GM23338 (cell line): ENCODE measurements at regions not wholly inside any gene's neighbourhood (a gene's known extent, or its start where the extent isn't known, plus 50 kb on each side); places are given as distances from the start of the nearest gene placed in this dataset.

ENCODE experiments used
- ATAC-seq: fragments of 200-7000 bp; cut with Tn5 transposase; 3 replicates; pipeline ENCODE4 v1.9.1; 2020
- DNase-seq: peaks from one replicate; pipeline ENCODE4 v3.0.0-alpha.2; 2015; ENCODE audit warnings: low spot score
- H2AFZ ChIP-seq: fragments of 200-600 bp; sonication (generic); 2 replicates; pipeline ENCODE4 v1.8.0; 2016; ENCODE audit warnings: antibody characterized with exemption, mild to moderate bottlenecking, moderate library complexity
- H3F3A ChIP-seq: fragments of 200-600 bp; sonication (generic); replicated peaks from 2 replicates; pipeline ENCODE4 v1.8.0; 2017; ENCODE audit warnings: antibody characterized with exemption, mixed run types, low read depth
- H3K27ac ChIP-seq: fragments of 200-600 bp; sonication (generic); 2 replicates; pipeline ENCODE4 v1.6.1; 2016; ENCODE audit warnings: low read depth
- H3K27me3 ChIP-seq: fragments of 200-600 bp; sonication (generic); 2 replicates; pipeline ENCODE4 v1.8.0; 2016; ENCODE audit warnings: mild to moderate bottlenecking, mixed run types, moderate library complexity; ENCODE audit not compliant: insufficient read depth
- H3K36me3 ChIP-seq: fragments of 200-600 bp; sonication (generic); 2 replicates; pipeline ENCODE4 v1.8.0; 2016; ENCODE audit warnings: mild to moderate bottlenecking; ENCODE audit not compliant: insufficient read depth
- H3K4me1 ChIP-seq: fragments of 200-600 bp; sonication (generic); 2 replicates; pipeline ENCODE4 v1.8.0; 2016; ENCODE audit warnings: mild to moderate bottlenecking, moderate library complexity; ENCODE audit not compliant: insufficient read depth
- H3K4me2 ChIP-seq: fragments of 200-600 bp; sonication (generic); 2 replicates; pipeline ENCODE4 v1.7.1; 2017; ENCODE audit warnings: mixed run types
- H3K4me3 ChIP-seq: fragments of 200-600 bp; sonication (generic); 2 replicates; pipeline ENCODE4 v1.6.1; 2016; ENCODE audit warnings: mixed run types
- H3K79me2 ChIP-seq: fragments of 200-600 bp; sonication (generic); replicated peaks from 2 replicates; pipeline ENCODE4 v1.8.0; 2017; ENCODE audit warnings: mild to moderate bottlenecking; ENCODE audit not compliant: insufficient read depth
- H3K9me2 ChIP-seq: fragments of 200-600 bp; sonication (generic); 2 replicates; pipeline ENCODE4 v1.8.0; 2017; ENCODE audit not compliant: insufficient read depth
- H4K20me1 ChIP-seq: fragments of 200-600 bp; sonication (generic); replicated peaks from 2 replicates; pipeline ENCODE4 v1.8.0; 2017; ENCODE audit warnings: mild to moderate bottlenecking; ENCODE audit not compliant: insufficient read depth
- H3K27ac Mint-ChIP-seq: 2 replicates; pipeline ENCODE4 v1.8.0; 2020; ENCODE audit warnings: inconsistent platforms, mild to moderate bottlenecking, moderate library complexity, mixed read lengths
- H3K27me3 Mint-ChIP-seq: 3 replicates; pipeline ENCODE4 v1.8.0; 2022; ENCODE audit warnings: low read depth, mild to moderate bottlenecking, moderate library complexity, mixed read lengths, inconsistent platforms; ENCODE audit not compliant: insufficient read depth, poor library complexity
- H3K36me3 Mint-ChIP-seq: 3 replicates; pipeline ENCODE4 v1.8.0; 2021; ENCODE audit warnings: low read depth, mild to moderate bottlenecking, inconsistent platforms, moderate library complexity, mixed read lengths
- H3K4me1 Mint-ChIP-seq: 3 replicates; pipeline ENCODE4 v1.8.0; 2020; ENCODE audit warnings: mild to moderate bottlenecking, inconsistent platforms, mixed read lengths
- H3K4me3 Mint-ChIP-seq: 3 replicates; pipeline ENCODE4 v1.8.0; 2021; ENCODE audit warnings: moderate library complexity, mild to moderate bottlenecking, inconsistent platforms, mixed read lengths
- H3K9me3 Mint-ChIP-seq: 3 replicates; pipeline ENCODE4 v1.8.0; 2020; ENCODE audit warnings: moderate library complexity, mild to moderate bottlenecking, inconsistent platforms, mixed read lengths
- CREB1 ChIP-seq: fragments of 250-450 bp; sonication (Bioruptor Pico); IDR thresholded peaks from 2 replicates; pipeline ENCODE4 v1.5.0; 2020; ENCODE audit warnings: low read depth, mild to moderate bottlenecking, moderate library complexity
- EZH2 ChIP-seq: fragments of 200-600 bp; sonication (generic); IDR thresholded peaks from one replicate; pipeline ENCODE4 v1.8.0; 2017; ENCODE audit warnings: antibody characterized with exemption, mild to moderate bottlenecking, low read depth; ENCODE audit not compliant: unreplicated experiment
- EZH2phosphoT487 ChIP-seq: fragments of 200-600 bp; sonication (generic); IDR thresholded peaks from one replicate; pipeline ENCODE4 v1.8.1; 2018; ENCODE audit warnings: antibody characterized with exemption; ENCODE audit not compliant: unreplicated experiment
- JUNB ChIP-seq: IDR thresholded peaks from one replicate; pipeline ENCODE4 v1.6.1; 2016; ENCODE audit warnings: antibody characterized with exemption; ENCODE audit not compliant: unreplicated experiment
- NANOG ChIP-seq: IDR thresholded peaks from 2 replicates; pipeline ENCODE4 v1.6.1; 2016; ENCODE audit warnings: antibody characterized with exemption, borderline replicate concordance
- POLR2AphosphoS5 ChIP-seq: IDR thresholded peaks from 2 replicates; pipeline ENCODE4 v1.6.1; 2016; ENCODE audit warnings: antibody characterized with exemption, low read depth
- STAT1 ChIP-seq: IDR thresholded peaks from one replicate; pipeline ENCODE4 v1.6.1; 2016; ENCODE audit warnings: antibody characterized with exemption; ENCODE audit not compliant: unreplicated experiment
- ZNF114 ChIP-seq: fragments of 250-450 bp; sonication (Bioruptor Pico); IDR thresholded peaks from 2 replicates; pipeline ENCODE4 v1.5.0; 2020; ENCODE audit warnings: mild to moderate bottlenecking, moderate library complexity
- ZNF331 ChIP-seq: fragments of 250-450 bp; sonication (Bioruptor Pico); IDR thresholded peaks from 2 replicates; pipeline ENCODE4 v1.5.0; 2020; ENCODE audit warnings: low read depth, mild to moderate bottlenecking, moderate library complexity
- TF ChIP-seq, protein P1 (sequence below), 2 experiments: fragments of 200-600 bp in 1 of 2; sonication (generic) in 1 of 2; conservative IDR thresholded peaks; 2 replicates each; pipeline versions ENCODE4 v1.5.1 to v1.6.1; 2016 to 2017; ENCODE audit warnings: antibody characterized with exemption in 2 of 2, low read depth in 2 of 2, mild to moderate bottlenecking in 2 of 2, moderate library complexity in 1 of 2
- TF ChIP-seq, protein P2 (sequence below): IDR thresholded peaks from 2 replicates; pipeline ENCODE4 v1.6.1; 2016; ENCODE audit warnings: antibody characterized with exemption
- TF ChIP-seq, protein P3 (sequence below): fragments of 250-450 bp; sonication (Bioruptor Pico); IDR thresholded peaks from 2 replicates; pipeline ENCODE4 v1.5.0; 2020; ENCODE audit warnings: mild to moderate bottlenecking, moderate library complexity
- TF ChIP-seq, protein P4 (sequence below): IDR thresholded peaks from one replicate; pipeline ENCODE4 v1.6.1; 2018; ENCODE audit warnings: antibody characterized with exemption; ENCODE audit not compliant: unreplicated experiment

DNA sequence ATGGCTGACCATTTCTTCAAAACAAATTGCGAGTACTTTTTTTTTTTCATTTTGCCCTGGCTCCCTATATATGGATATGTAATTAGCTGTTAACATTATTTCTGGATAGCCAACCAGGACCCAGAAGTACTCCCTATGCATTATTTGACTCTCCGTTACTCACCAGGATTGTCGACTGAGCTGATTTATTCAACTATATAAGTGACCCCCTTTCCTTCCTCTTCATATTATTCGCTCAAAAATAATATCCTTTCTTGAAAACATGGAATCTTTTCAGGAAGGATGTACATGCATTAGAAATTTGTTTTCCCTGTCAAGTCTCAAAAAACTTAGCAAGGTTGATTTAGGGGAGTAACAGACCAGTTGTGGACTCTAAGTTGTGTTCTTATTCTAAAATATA, 114.1 kb upstream of the KLHL4 start:
- Histone ChIP-seq H2AFZ (no peak overlapping the region), H3K9me2 (no peaks in the 10 kb centered on the region), H3K27me3 (no peaks in the 10 kb centered on the region), H4K20me1 (no peaks in the 10 kb centered on the region), H3F3A (no peaks in the 10 kb centered on the region), H3K27ac (no peak overlapping the region), H3K79me2 (no peaks in the 10 kb centered on the region), H3K36me3 (no peaks in the 10 kb centered on the region), H3K4me2 (no peak overlapping the region), H3K4me1 (no peaks in the 10 kb centered on the region), H3K4me3 (no peak overlapping the region)
- ATAC-seq (no peak), DNase-seq (no peak)
- peaks cover 10% of the 10 kb centered on the region for H3K9me3 Mint-ChIP-seq
- peaks cover 6% of the 10 kb centered on the region for H3K36me3 Mint-ChIP-seq
- H3K4me3 Mint-ChIP-seq, result no peak overlapping the region
- no peaks in the 10 kb centered on the region for H3K4me1 Mint-ChIP-seq
- H3K27me3 Mint-ChIP-seq, result no peaks in the 10 kb centered on the region
- TF ChIP-seq, protein P1, sequence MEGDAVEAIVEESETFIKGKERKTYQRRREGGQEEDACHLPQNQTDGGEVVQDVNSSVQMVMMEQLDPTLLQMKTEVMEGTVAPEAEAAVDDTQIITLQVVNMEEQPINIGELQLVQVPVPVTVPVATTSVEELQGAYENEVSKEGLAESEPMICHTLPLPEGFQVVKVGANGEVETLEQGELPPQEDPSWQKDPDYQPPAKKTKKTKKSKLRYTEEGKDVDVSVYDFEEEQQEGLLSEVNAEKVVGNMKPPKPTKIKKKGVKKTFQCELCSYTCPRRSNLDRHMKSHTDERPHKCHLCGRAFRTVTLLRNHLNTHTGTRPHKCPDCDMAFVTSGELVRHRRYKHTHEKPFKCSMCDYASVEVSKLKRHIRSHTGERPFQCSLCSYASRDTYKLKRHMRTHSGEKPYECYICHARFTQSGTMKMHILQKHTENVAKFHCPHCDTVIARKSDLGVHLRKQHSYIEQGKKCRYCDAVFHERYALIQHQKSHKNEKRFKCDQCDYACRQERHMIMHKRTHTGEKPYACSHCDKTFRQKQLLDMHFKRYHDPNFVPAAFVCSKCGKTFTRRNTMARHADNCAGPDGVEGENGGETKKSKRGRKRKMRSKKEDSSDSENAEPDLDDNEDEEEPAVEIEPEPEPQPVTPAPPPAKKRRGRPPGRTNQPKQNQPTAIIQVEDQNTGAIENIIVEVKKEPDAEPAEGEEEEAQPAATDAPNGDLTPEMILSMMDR (conservative IDR thresholded peaks at IDR 0.05; ENCODE audit: low read depth in 2 of 2), result no peak
- no peak for TF ChIP-seq POLR2AphosphoS5
- no peak for TF ChIP-seq STAT1
- TF ChIP-seq, protein P2, sequence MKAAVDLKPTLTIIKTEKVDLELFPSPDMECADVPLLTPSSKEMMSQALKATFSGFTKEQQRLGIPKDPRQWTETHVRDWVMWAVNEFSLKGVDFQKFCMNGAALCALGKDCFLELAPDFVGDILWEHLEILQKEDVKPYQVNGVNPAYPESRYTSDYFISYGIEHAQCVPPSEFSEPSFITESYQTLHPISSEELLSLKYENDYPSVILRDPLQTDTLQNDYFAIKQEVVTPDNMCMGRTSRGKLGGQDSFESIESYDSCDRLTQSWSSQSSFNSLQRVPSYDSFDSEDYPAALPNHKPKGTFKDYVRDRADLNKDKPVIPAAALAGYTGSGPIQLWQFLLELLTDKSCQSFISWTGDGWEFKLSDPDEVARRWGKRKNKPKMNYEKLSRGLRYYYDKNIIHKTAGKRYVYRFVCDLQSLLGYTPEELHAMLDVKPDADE, result no peak
- no peak for TF ChIP-seq ZNF331
- no peak for TF ChIP-seq JUNB
- TF ChIP-seq CREB1 (CRISPR knock-in tag), result no peak
- TF ChIP-seq, protein P3, sequence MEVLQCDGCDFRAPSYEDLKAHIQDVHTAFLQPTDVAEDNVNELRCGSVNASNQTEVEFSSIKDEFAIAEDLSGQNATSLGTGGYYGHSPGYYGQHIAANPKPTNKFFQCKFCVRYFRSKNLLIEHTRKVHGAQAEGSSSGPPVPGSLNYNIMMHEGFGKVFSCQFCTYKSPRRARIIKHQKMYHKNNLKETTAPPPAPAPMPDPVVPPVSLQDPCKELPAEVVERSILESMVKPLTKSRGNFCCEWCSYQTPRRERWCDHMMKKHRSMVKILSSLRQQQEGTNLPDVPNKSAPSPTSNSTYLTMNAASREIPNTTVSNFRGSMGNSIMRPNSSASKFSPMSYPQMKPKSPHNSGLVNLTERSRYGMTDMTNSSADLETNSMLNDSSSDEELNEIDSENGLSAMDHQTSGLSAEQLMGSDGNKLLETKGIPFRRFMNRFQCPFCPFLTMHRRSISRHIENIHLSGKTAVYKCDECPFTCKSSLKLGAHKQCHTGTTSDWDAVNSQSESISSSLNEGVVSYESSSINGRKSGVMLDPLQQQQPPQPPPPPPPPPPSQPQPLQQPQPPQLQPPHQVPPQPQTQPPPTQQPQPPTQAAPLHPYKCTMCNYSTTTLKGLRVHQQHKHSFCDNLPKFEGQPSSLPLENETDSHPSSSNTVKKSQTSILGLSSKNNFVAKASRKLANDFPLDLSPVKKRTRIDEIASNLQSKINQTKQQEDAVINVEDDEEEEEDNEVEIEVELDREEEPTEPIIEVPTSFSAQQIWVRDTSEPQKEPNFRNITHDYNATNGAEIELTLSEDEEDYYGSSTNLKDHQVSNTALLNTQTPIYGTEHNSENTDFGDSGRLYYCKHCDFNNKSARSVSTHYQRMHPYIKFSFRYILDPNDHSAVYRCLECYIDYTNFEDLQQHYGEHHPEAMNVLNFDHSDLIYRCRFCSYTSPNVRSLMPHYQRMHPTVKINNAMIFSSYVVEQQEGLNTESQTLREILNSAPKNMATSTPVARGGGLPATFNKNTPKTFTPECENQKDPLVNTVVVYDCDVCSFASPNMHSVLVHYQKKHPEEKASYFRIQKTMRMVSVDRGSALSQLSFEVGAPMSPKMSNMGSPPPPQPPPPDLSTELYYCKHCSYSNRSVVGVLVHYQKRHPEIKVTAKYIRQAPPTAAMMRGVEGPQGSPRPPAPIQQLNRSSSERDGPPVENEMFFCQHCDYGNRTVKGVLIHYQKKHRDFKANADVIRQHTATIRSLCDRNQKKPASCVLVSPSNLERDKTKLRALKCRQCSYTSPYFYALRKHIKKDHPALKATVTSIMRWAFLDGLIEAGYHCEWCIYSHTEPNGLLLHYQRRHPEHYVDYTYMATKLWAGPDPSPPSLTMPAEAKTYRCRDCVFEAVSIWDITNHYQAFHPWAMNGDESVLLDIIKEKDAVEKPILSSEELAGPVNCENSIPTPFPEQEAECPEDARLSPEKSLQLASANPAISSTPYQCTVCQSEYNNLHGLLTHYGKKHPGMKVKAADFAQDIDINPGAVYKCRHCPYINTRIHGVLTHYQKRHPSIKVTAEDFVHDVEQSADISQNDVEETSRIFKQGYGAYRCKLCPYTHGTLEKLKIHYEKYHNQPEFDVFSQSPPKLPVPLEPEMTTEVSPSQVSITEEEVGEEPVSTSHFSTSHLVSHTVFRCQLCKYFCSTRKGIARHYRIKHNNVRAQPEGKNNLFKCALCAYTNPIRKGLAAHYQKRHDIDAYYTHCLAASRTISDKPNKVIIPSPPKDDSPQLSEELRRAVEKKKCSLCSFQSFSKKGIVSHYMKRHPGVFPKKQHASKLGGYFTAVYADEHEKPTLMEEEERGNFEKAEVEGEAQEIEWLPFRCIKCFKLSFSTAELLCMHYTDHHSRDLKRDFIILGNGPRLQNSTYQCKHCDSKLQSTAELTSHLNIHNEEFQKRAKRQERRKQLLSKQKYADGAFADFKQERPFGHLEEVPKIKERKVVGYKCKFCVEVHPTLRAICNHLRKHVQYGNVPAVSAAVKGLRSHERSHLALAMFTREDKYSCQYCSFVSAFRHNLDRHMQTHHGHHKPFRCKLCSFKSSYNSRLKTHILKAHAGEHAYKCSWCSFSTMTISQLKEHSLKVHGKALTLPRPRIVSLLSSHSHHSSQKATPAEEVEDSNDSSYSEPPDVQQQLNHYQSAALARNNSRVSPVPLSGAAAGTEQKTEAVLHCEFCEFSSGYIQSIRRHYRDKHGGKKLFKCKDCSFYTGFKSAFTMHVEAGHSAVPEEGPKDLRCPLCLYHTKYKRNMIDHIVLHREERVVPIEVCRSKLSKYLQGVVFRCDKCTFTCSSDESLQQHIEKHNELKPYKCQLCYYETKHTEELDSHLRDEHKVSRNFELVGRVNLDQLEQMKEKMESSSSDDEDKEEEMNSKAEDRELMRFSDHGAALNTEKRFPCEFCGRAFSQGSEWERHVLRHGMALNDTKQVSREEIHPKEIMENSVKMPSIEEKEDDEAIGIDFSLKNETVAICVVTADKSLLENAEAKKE (CRISPR knock-in tag), result no peak
- TF ChIP-seq EZH2phosphoT487, result no peak
- no peak for TF ChIP-seq EZH2
- no peak for TF ChIP-seq ZNF114 (CRISPR knock-in tag)
- TF ChIP-seq, protein P4, sequence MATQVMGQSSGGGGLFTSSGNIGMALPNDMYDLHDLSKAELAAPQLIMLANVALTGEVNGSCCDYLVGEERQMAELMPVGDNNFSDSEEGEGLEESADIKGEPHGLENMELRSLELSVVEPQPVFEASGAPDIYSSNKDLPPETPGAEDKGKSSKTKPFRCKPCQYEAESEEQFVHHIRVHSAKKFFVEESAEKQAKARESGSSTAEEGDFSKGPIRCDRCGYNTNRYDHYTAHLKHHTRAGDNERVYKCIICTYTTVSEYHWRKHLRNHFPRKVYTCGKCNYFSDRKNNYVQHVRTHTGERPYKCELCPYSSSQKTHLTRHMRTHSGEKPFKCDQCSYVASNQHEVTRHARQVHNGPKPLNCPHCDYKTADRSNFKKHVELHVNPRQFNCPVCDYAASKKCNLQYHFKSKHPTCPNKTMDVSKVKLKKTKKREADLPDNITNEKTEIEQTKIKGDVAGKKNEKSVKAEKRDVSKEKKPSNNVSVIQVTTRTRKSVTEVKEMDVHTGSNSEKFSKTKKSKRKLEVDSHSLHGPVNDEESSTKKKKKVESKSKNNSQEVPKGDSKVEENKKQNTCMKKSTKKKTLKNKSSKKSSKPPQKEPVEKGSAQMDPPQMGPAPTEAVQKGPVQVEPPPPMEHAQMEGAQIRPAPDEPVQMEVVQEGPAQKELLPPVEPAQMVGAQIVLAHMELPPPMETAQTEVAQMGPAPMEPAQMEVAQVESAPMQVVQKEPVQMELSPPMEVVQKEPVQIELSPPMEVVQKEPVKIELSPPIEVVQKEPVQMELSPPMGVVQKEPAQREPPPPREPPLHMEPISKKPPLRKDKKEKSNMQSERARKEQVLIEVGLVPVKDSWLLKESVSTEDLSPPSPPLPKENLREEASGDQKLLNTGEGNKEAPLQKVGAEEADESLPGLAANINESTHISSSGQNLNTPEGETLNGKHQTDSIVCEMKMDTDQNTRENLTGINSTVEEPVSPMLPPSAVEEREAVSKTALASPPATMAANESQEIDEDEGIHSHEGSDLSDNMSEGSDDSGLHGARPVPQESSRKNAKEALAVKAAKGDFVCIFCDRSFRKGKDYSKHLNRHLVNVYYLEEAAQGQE, result no peak
- no peak for TF ChIP-seq NANOG
- no peak overlapping the region for H3K27ac Mint-ChIP-seq
